ENCODE measurements at regions not wholly inside any gene's neighbourhood (a gene's known extent, or its start where the extent isn't known, plus 50 kb on each side); places are given as distances from the start of the nearest gene placed in this dataset.

DNA sequence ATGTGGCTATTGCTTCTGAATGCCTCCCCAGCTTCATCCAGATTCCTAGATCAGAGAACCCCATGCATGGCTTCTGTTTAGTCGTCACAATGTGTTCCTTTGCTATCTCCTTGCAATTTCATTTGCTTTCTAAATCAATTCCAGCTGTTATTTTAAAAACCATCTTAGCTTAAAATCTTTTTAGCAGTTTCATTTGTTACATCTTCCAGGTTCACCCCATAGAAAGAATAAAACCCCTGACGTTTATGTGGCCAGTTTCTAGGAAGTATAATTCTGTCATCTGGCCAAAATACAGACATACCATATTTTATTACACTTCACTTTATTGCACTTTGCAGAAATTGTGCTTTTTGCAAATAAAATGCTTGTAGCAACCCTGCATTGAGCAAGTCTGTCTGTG is 278.4 kb downstream of the PTPRC start:
- no peak overlapping the region for H3K27ac ChIP-seq
- Mint-ChIP-seq H3K4me3 (no peak overlapping the region), H3K9me3 (peaks cover 21% of the 10 kb centered on the region), H3K27me3 (ENCODE audit: insufficient read depth, low read depth) (no peaks in the 10 kb centered on the region), H3K36me3 (peaks cover 50% of the 10 kb centered on the region), H3K4me1 (no peaks in the 10 kb centered on the region), H3K27ac (no peak overlapping the region)
- no peaks in the 10 kb centered on the region for H3K27me3 ChIP-seq
- H3K4me2 ChIP-seq = no peak overlapping the region
- H3K79me2 ChIP-seq (ENCODE audit: low read depth) = no peaks in the 10 kb centered on the region
- TF ChIP-seq, protein P1, sequence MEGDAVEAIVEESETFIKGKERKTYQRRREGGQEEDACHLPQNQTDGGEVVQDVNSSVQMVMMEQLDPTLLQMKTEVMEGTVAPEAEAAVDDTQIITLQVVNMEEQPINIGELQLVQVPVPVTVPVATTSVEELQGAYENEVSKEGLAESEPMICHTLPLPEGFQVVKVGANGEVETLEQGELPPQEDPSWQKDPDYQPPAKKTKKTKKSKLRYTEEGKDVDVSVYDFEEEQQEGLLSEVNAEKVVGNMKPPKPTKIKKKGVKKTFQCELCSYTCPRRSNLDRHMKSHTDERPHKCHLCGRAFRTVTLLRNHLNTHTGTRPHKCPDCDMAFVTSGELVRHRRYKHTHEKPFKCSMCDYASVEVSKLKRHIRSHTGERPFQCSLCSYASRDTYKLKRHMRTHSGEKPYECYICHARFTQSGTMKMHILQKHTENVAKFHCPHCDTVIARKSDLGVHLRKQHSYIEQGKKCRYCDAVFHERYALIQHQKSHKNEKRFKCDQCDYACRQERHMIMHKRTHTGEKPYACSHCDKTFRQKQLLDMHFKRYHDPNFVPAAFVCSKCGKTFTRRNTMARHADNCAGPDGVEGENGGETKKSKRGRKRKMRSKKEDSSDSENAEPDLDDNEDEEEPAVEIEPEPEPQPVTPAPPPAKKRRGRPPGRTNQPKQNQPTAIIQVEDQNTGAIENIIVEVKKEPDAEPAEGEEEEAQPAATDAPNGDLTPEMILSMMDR (IDR thresholded peaks at IDR 0.05) = no peak
- TF ChIP-seq EZH2phosphoT487 (IDR thresholded peaks at IDR 0.05) (no peak), EZH2 (IDR thresholded peaks at IDR 0.05) (no peak)
- no peak overlapping the region for H3K9ac ChIP-seq
- H3F3A ChIP-seq (ENCODE audit: low read depth) = no peaks in the 10 kb centered on the region
- DNase-seq (ENCODE audit: low spot score) = no peak
- H3K36me3 ChIP-seq = no peaks in the 10 kb centered on the region
- no peaks in the 10 kb centered on the region for H4K20me1 ChIP-seq (ENCODE audit: low read depth)
- no peak overlapping the region for H2AFZ ChIP-seq (replicated peaks)
- H3K4me3 ChIP-seq = no peak overlapping the region
- no peaks in the 10 kb centered on the region for H3K9me3 ChIP-seq (ENCODE audit: low read depth)
- no peaks in the 10 kb centered on the region for H3K4me1 ChIP-seq

DNA sequence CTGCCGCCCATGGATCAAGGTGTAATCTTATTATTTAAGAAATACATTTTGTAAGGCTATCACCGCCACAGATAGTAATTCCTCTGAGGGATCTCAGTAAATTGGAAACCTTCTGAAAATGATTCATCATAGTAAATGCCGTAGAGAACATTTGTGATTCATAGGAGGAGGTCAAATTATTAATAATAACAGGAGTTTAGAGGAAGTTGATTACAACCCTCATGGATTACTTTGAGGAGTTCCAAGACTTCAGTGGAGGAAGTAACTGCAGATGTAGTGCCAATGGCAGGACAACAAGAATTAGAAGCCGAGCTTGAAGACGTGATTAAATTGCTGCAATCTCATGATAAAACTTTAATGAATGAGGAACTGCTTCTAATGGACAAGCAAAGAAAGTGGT is 280.1 kb downstream of the PTPRC start:
- peaks cover 53% of the 10 kb centered on the region for H3K36me3 Mint-ChIP-seq
- no peak overlapping the region for H3K9ac ChIP-seq
- TF ChIP-seq EZH2phosphoT487 (IDR thresholded peaks at IDR 0.05) (no peak), EZH2 (IDR thresholded peaks at IDR 0.05) (no peak)
- TF ChIP-seq, protein P1 (IDR thresholded peaks at IDR 0.05) = no peak
- H3K4me1 ChIP-seq = no peaks in the 10 kb centered on the region
- no peak overlapping the region for H3K4me3 ChIP-seq
- H3K79me2 ChIP-seq (ENCODE audit: low read depth) = no peaks in the 10 kb centered on the region
- no peaks in the 10 kb centered on the region for H4K20me1 ChIP-seq (ENCODE audit: low read depth)
- no peaks in the 10 kb centered on the region for H3K36me3 ChIP-seq
- H3K27me3 ChIP-seq = no peaks in the 10 kb centered on the region
- H3K27ac Mint-ChIP-seq = no peak overlapping the region
- H3K4me2 ChIP-seq = no peak overlapping the region
- H3K4me3 Mint-ChIP-seq = no peak overlapping the region
- no peaks in the 10 kb centered on the region for H3K9me3 ChIP-seq (ENCODE audit: low read depth)
- H3K9me3 Mint-ChIP-seq = peaks cover 24% of the 10 kb centered on the region
- H3K4me1 Mint-ChIP-seq = no peaks in the 10 kb centered on the region
- H2AFZ ChIP-seq (replicated peaks) = no peak overlapping the region
- no peak overlapping the region for H3K27ac ChIP-seq
- H3K27me3 Mint-ChIP-seq (ENCODE audit: insufficient read depth, low read depth) = no peaks in the 10 kb centered on the region
- no peaks in the 10 kb centered on the region for H3F3A ChIP-seq (ENCODE audit: low read depth)
- DNase-seq (ENCODE audit: low spot score) = no peak

DNA sequence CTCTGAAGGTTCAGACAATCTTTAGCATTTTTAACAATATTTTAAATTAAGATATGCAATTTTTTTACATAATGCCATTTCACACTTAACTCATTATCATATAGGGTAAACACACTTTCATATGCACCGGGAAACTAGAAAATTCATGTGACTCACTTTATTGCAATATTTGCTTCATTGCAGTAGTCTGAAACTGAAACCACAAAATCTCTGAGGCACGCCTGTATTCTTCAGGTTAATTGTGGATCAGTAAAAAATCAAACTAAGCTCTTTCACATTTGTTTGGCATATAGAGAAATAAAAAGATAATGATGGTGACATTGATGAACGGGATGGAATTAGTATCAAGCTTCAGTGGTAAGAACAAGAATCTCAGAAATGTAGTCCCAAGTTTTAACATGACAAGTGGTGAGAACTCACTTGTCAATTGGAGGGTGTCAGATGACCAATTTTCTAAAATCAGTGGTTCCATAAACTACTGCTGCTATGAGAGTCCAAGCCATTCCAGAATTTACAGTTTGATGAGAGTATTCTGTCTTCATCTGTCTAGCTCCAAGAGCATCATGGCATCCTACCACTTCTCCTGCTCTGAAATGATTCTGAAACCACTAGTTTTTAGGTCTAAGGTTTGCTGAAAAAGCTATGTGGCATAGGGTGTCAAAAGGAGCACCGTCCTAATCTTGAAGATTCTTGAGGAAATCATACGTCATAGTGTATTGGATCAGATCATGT is 281.0 kb downstream of the PTPRC start:
- Mint-ChIP-seq H3K27me3 (ENCODE audit: insufficient read depth, low read depth) (no peaks in the 10 kb centered on the region), H3K36me3 (peaks cover 55% of the 10 kb centered on the region), H3K27ac (no peak overlapping the region), H3K9me3 (peaks cover 24% of the 10 kb centered on the region), H3K4me1 (no peaks in the 10 kb centered on the region), H3K4me3 (no peak overlapping the region)
- H3K9ac ChIP-seq = no peak overlapping the region
- no peak overlapping the region for H3K27ac ChIP-seq
- no peaks in the 10 kb centered on the region for H3K4me1 ChIP-seq
- no peak overlapping the region for H2AFZ ChIP-seq (replicated peaks)
- no peaks in the 10 kb centered on the region for H3K79me2 ChIP-seq (ENCODE audit: low read depth)
- H3K27me3 ChIP-seq = no peaks in the 10 kb centered on the region
- H3K4me2 ChIP-seq = no peak overlapping the region
- H3K9me3 ChIP-seq (ENCODE audit: low read depth) = no peaks in the 10 kb centered on the region
- no peaks in the 10 kb centered on the region for H3K36me3 ChIP-seq
- TF ChIP-seq EZH2phosphoT487 (IDR thresholded peaks at IDR 0.05) (no peak), EZH2 (IDR thresholded peaks at IDR 0.05) (no peak)
- TF ChIP-seq, protein P1 (IDR thresholded peaks at IDR 0.05) = no peak
- H3K4me3 ChIP-seq = no peak overlapping the region
- H3F3A ChIP-seq (ENCODE audit: low read depth) = no peaks in the 10 kb centered on the region
- no peak for DNase-seq (ENCODE audit: low spot score)
- no peaks in the 10 kb centered on the region for H4K20me1 ChIP-seq (ENCODE audit: low read depth)

All from neural progenitor cell (in vitro differentiated cells).